Tibial nerve (tissue), 4 donors: ENCODE measurements at regions not wholly inside any gene's neighbourhood (a gene's known extent, or its start where the extent isn't known, plus 50 kb on each side); places are given as distances from the start of the nearest gene placed in this dataset.

Source experiments
- DNase-seq, 2 donors: peaks; one replicate each; pipeline ENCODE4 v3.0.0-alpha.2; 2019; ENCODE audit warnings: low spot score in 2 of 2
- H3K27ac ChIP-seq, 4 donors: fragments of 200-600 bp; sonication (generic) in 3 of 4; one replicate each; pipeline ENCODE4 v1.5.1; 2017 to 2019; ENCODE audit warnings: mild to moderate bottlenecking in 1 of 4
- H3K27me3 ChIP-seq, 2 donors: fragments of 200-600 bp; sonication (generic) in 1 of 2; one replicate each; pipeline versions ENCODE4 v1.5.1 to v1.6.0; 2017 to 2019
- H3K36me3 ChIP-seq, 3 donors: fragments of 200-600 bp; sonication (generic); one replicate each; pipeline ENCODE4 v1.5.1; 2018 to 2019
- H3K4me1 ChIP-seq, 4 donors: fragments of 200-600 bp; sonication (generic) in 3 of 4; one replicate each; pipeline ENCODE4 v1.5.1; 2017 to 2019
- H3K4me3 ChIP-seq, 4 donors: fragments of 200-600 bp; sonication (generic) in 3 of 4; one replicate each; pipeline ENCODE4 v1.5.1; 2017 to 2019; ENCODE audit warnings: mild to moderate bottlenecking in 1 of 4, moderate library complexity in 1 of 4
- H3K9me3 ChIP-seq, 4 donors: fragments of 200-600 bp; sonication (generic) in 3 of 4; one replicate each; pipeline ENCODE4 v1.5.1; 2017 to 2019
- CTCF ChIP-seq, 5 experiments: fragments of 200-600 bp in 3 of 5; fragments of 450-650 bp in 2 of 5; sonication (generic) in 3 of 5; IDR thresholded peaks; one replicate each; pipeline ENCODE4 v1.5.1; 2016 to 2019; ENCODE audit warnings: antibody characterized with exemption in 5 of 5, mild to moderate bottlenecking in 3 of 5, moderate library complexity in 2 of 5
- EP300 ChIP-seq, 2 donors: sonication (generic); formaldehyde crosslinking; IDR thresholded peaks; one replicate each; pipeline ENCODE4 v1.6.1; 2017; ENCODE audit warnings: antibody characterized with exemption in 2 of 2, mild to moderate bottlenecking in 1 of 2
- POLR2A ChIP-seq, 2 donors: fragments of 450-650 bp; IDR thresholded peaks; one replicate each; pipeline ENCODE4 v1.6.1; 2017; ENCODE audit warnings: antibody characterized with exemption in 2 of 2, mild to moderate bottlenecking in 2 of 2, moderate library complexity in 2 of 2
- WGBS, 2 donors: methylation state at CpG; one replicate each; pipeline ENCODE4 v1.1.5; 2018; 5-methylcytosine and 5-hydroxymethylcytosine counted together

DNA sequence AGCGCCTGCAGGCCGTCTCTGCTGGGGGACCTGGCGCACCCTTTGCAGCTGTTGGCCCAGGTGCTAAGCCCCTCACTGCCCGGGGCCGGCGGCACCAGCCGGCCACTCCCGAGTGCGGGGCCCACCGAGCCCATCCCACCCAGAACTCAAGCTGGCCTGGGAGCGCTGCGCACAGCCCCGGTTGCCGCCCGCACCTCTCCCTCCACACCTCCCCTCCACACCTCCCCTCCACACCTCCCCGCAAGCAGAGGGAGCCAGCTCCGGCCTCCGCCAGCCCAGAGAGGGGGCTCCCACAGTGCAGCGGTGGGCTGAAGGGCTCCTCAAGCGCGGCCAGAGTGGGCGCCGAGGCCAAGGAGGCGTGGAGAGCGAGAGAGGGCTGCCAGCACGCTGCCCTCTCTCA, 177.8 kb upstream of the KAZN start:
- H3K27ac ChIP-seq: no peak overlapping the region
- H3K36me3 ChIP-seq: no peaks in the 10 kb centered on the region
- H3K27me3 ChIP-seq: no peaks in the 10 kb centered on the region
- DNase-seq: no peak
- H3K9me3 ChIP-seq: peaks cover 0 to 8% (median 0%) of the 10 kb centered on the region in 4 donors
- H3K4me3 ChIP-seq: no peak overlapping the region
- no peak for TF ChIP-seq POLR2A (IDR thresholded peaks at IDR 0.05)
- no peak for TF ChIP-seq CTCF (IDR thresholded peaks at IDR 0.05)
- no peak for TF ChIP-seq EP300 (IDR thresholded peaks at IDR 0.05)
- no peaks in the 10 kb centered on the region for H3K4me1 ChIP-seq
- 93 to 97% methylated on average over 18 to 24 of the region's 26 CpGs for WGBS, 2 donors

GRCh38 chr1:14421295-14421976, 177.0 kb upstream of the KAZN start:
- no peak overlapping the region for H3K4me3 ChIP-seq
- no peaks in the 10 kb centered on the region for H3K4me1 ChIP-seq
- DNase-seq: no peak
- 72 to 80% methylated on average over 5 of the region's 5 CpGs for WGBS, 2 donors
- H3K27me3 ChIP-seq: no peaks in the 10 kb centered on the region
- H3K36me3 ChIP-seq: no peaks in the 10 kb centered on the region
- no peak overlapping the region for H3K27ac ChIP-seq
- H3K9me3 ChIP-seq: peaks cover 0 to 8% (median 0%) of the 10 kb centered on the region in 4 donors
- TF ChIP-seq CTCF (IDR thresholded peaks at IDR 0.05): no peak
- no peak for TF ChIP-seq EP300 (IDR thresholded peaks at IDR 0.05)
- no peak for TF ChIP-seq POLR2A (IDR thresholded peaks at IDR 0.05)

DNA sequence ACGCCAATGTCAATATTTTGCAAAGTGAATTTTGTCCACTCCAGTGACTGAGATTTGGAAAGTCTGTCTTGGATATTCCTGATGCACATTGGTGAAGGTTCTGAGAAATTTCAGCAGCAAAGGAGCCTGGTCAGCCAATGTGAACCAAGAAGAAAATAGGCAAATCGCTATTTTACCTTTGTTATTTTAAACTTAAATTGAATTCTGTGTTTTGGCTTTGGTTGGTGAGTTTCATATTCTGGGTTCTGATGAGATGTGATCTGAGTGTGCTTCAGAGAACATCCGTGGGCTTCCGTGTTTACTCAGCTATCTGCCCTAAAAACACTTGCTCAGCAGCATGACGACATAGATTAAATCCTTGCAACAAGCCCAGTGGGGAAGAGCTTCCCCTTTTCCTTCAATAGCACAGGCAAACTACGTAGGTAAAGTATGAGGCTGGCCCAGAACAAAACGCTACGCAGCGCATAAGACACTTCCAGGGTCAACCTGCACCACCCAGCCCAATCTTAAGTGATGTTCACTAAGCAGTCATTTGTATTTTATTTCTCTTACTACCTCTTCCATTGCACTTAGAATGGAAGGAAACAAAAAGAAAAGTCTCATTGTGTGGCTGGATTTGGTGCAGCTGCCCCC, 176.4 kb upstream of the KAZN start:
- no peaks in the 10 kb centered on the region for H3K4me1 ChIP-seq
- no peaks in the 10 kb centered on the region for H3K36me3 ChIP-seq
- H3K27me3 ChIP-seq: no peaks in the 10 kb centered on the region
- WGBS, 2 donors: 63 to 83% methylated on average over 9 of the region's 9 CpGs
- no peak overlapping the region for H3K27ac ChIP-seq
- no peak overlapping the region for H3K4me3 ChIP-seq
- H3K9me3 ChIP-seq: peaks cover 0 to 8% (median 0%) of the 10 kb centered on the region in 4 donors
- no peak for DNase-seq
- no peak for TF ChIP-seq CTCF (IDR thresholded peaks at IDR 0.05)
- no peak for TF ChIP-seq POLR2A (IDR thresholded peaks at IDR 0.05)
- TF ChIP-seq EP300 (IDR thresholded peaks at IDR 0.05): no peak

GRCh38 chr1:14424325-14425002, 174.0 kb upstream of the KAZN start:
- Histone ChIP-seq H3K27ac (no peak overlapping the region), H3K9me3 (peaks cover 0 to 8% (median 0%) of the 10 kb centered on the region in 4 donors), H3K4me1 (no peaks in the 10 kb centered on the region), H3K36me3 (no peaks in the 10 kb centered on the region), H3K27me3 (no peaks in the 10 kb centered on the region), H3K4me3 (no peak overlapping the region)
- 84 to 91% methylated on average over 9 of the region's 9 CpGs for WGBS, 2 donors
- DNase-seq: no peak
- TF ChIP-seq POLR2A (IDR thresholded peaks at IDR 0.05): no peak
- TF ChIP-seq CTCF (IDR thresholded peaks at IDR 0.05): no peak
- TF ChIP-seq EP300 (IDR thresholded peaks at IDR 0.05): no peak

DNA sequence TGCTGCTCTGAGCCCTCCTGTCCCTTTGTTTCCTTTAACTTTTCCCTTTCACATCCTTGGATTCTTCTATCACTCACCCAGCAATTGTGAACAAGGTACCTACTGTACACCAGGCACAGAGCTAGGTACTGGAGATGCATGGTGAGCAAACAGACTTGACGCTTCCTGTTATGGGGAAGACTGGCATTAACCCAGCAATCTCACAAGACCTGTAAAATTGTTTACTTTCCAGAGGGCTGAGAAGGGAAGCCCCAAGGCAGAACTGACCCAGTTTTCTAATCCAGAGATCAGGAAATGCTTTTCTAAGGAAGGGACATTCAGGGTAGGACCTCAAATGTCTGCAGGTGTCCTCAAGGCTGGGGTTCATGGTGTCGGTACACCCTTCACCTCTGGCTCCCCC, 171.6 kb upstream of the KAZN start:
- no peaks in the 10 kb centered on the region for H3K36me3 ChIP-seq
- no peak for TF ChIP-seq EP300 (IDR thresholded peaks at IDR 0.05)
- no peak for TF ChIP-seq POLR2A (IDR thresholded peaks at IDR 0.05)
- TF ChIP-seq CTCF (IDR thresholded peaks at IDR 0.05): no peak
- H3K4me1 ChIP-seq: no peaks in the 10 kb centered on the region
- no peak for DNase-seq
- H3K4me3 ChIP-seq: no peak overlapping the region
- no peak overlapping the region for H3K27ac ChIP-seq
- H3K27me3 ChIP-seq: no peaks in the 10 kb centered on the region
- 86 to 87% methylated on average over 2 of the region's 2 CpGs for WGBS, 2 donors
- H3K9me3 ChIP-seq: no peaks in the 10 kb centered on the region
